ENCODE measurements at regions not wholly inside any gene's neighbourhood (a gene's known extent, or its start where the extent isn't known, plus 50 kb on each side); places are given as distances from the start of the nearest gene placed in this dataset.

DNA sequence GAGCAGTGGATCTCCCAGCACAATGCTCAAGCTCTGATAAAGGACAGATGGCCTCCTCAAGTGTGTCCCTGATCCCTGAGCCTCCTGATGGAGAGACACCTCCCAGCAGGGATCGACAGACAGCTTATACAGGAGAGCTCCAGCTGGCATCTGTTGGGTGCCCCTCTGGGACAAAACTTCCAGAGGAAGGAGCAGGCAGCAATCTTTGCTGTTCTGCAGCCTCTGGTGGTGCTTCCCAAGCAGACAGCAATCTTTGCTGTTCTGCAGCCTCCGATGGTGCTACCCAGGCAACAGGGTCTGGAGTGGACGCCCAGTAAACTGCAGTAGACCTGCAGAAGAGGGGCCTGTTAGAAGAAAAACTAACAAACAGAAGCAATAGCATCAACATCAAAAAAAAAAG, 349.3 kb upstream of the SPRY2 start:
- TF ChIP-seq, protein P1, sequence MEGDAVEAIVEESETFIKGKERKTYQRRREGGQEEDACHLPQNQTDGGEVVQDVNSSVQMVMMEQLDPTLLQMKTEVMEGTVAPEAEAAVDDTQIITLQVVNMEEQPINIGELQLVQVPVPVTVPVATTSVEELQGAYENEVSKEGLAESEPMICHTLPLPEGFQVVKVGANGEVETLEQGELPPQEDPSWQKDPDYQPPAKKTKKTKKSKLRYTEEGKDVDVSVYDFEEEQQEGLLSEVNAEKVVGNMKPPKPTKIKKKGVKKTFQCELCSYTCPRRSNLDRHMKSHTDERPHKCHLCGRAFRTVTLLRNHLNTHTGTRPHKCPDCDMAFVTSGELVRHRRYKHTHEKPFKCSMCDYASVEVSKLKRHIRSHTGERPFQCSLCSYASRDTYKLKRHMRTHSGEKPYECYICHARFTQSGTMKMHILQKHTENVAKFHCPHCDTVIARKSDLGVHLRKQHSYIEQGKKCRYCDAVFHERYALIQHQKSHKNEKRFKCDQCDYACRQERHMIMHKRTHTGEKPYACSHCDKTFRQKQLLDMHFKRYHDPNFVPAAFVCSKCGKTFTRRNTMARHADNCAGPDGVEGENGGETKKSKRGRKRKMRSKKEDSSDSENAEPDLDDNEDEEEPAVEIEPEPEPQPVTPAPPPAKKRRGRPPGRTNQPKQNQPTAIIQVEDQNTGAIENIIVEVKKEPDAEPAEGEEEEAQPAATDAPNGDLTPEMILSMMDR (IDR thresholded peaks at IDR 0.05; ENCODE audit: insufficient read depth, low read length, poor library complexity, severe bottlenecking): no peak
- Histone ChIP-seq H3K27me3 (ENCODE audit: control insufficient read depth, insufficient read depth, low read length) (no peaks in the 10 kb centered on the region), H3K4me3 (ENCODE audit: low read depth, low read length) (no peak overlapping the region), H3K36me3 (ENCODE audit: control insufficient read depth, insufficient read depth, low read length) (no peaks in the 10 kb centered on the region)
- DNase-seq (ENCODE audit: low read depth): no peak

DNA sequence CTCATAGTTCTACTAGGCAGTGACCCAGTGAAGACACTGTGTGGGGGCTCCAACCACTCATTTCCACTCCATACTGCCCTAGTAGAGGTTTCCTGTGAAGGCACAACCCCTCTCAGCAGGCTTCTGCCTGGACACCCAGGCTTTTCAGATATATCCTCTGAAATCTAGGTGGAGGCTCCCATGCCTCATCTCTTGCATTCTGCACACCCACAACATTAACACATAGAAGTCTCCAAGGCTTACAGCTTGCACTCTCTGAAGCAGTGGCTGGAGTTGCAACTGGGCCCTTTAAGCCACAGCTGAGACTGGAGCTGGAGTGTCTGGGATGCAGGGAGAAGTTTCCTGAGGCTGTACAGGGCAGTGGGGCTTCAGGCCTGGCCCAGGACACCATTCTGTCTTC, 347.7 kb upstream of the SPRY2 start:
- Histone ChIP-seq H3K4me3 (ENCODE audit: low read depth, low read length) (no peak overlapping the region), H3K27me3 (ENCODE audit: control insufficient read depth, insufficient read depth, low read length) (no peaks in the 10 kb centered on the region), H3K36me3 (ENCODE audit: control insufficient read depth, insufficient read depth, low read length) (no peaks in the 10 kb centered on the region)
- DNase-seq (ENCODE audit: low read depth): no peak
- TF ChIP-seq, protein P1 (IDR thresholded peaks at IDR 0.05; ENCODE audit: insufficient read depth, low read length, poor library complexity, severe bottlenecking): no peak

DNA sequence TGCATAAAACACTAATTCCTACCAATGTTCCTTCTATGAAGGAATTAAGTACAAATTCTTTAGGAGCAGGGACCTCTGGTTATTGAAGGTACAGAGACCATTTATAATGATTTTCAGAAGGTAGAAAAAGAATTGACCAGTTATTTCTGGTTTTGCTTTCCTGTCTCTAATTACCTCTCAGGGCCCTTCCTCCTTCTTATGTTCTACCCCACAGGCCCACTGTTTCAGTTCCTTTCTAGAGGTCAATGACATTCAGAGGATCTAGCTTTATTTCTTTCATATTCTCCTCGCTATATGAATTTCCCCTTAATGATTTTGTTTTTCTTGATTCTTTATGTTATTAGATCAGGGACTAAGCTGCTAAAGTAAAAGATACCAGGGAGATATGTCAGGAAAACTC, 345.0 kb upstream of the SPRY2 start:
- H3K4me3 ChIP-seq (ENCODE audit: low read depth, low read length): no peak overlapping the region
- DNase-seq (ENCODE audit: low read depth): no peak
- TF ChIP-seq, protein P1 (IDR thresholded peaks at IDR 0.05; ENCODE audit: insufficient read depth, low read length, poor library complexity, severe bottlenecking): no peak
- H3K27me3 ChIP-seq (ENCODE audit: control insufficient read depth, insufficient read depth, low read length): no peaks in the 10 kb centered on the region
- H3K36me3 ChIP-seq (ENCODE audit: control insufficient read depth, insufficient read depth, low read length): no peaks in the 10 kb centered on the region

DNA sequence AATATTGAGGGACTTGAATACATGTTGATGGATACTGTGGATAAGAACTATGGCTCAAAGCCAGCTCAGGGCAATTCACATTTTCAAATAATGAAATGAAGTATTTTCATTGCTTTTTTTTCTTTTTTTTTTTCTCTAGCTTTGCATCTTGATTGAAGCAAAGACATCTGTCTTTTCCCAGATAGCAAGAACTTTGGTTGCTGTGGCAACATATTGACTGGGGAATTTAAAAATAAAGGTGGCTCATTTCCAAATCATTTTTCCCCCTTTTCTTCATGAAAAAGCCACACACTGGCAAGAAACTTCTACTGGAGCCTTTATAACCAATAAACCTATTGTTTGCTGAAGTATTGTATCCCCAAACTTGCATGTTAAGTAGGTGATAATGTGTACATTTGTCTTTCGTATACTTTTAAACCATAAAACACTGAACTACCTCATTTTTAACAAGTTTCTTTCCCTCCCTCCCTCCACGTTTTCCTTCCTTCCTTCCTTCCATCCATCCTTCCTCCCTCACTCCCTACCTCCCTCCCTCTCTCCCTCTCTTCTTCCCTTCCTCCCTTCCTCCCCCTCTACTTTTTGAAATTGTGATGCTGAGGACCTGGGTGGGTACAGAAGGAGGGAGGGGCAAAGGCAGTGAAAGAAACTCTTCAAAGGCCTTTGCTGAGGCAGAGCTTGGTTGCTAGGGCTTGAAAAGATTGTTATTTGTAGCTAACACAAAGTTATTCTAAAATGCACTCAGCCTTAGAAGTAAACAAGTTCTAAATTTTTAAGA, 343.5 kb upstream of the SPRY2 start:
- Histone ChIP-seq H3K36me3 (ENCODE audit: control insufficient read depth, insufficient read depth, low read length) (no peaks in the 10 kb centered on the region), H3K4me3 (ENCODE audit: low read depth, low read length) (no peak overlapping the region), H3K27me3 (ENCODE audit: control insufficient read depth, insufficient read depth, low read length) (no peaks in the 10 kb centered on the region)
- no peak for DNase-seq (ENCODE audit: low read depth)
- TF ChIP-seq, protein P1 (IDR thresholded peaks at IDR 0.05; ENCODE audit: insufficient read depth, low read length, poor library complexity, severe bottlenecking): no peak

DNA sequence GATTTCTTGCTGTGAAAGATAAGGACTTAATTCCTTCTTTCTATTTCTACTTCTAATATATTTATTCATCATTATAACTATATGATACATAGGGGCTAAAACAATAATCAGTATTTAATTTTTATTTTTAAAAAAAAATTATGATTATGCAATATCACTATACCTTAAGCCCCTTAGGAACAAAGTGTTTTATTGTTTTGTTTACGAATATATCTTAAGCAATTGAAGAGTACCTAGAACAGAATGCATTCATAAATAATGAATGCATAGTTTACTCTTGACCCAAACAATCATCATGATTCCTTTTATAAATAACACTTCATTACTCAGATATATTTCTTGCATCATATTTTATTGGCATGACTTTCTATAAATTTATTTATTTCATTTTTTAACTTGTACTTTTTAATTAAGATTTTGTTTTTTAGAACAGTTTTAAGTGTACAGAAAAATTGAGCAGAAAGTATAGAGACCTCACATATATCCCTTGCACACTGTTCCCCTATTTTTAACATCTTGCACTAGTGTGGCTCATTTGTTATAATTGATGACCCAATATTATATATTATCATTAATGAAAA, 339.9 kb upstream of the SPRY2 start:
- Histone ChIP-seq H3K27me3 (ENCODE audit: control insufficient read depth, insufficient read depth, low read length) (no peaks in the 10 kb centered on the region), H3K4me3 (ENCODE audit: low read depth, low read length) (no peak overlapping the region), H3K36me3 (ENCODE audit: control insufficient read depth, insufficient read depth, low read length) (no peaks in the 10 kb centered on the region)
- no peak for DNase-seq (ENCODE audit: low read depth)
- TF ChIP-seq, protein P1 (IDR thresholded peaks at IDR 0.05; ENCODE audit: insufficient read depth, low read length, poor library complexity, severe bottlenecking): no peak
